ENCODE measurements at regions not wholly inside any gene's neighbourhood (a gene's known extent, or its start where the extent isn't known, plus 50 kb on each side); places are given as distances from the start of the nearest gene placed in this dataset.
A peak's percentile ranks its signal among the peaks of the same experiment; 100 is the strongest.
"Not testable (repeated sequence)": the region's sequence is repeated elsewhere in the genome, so short reads cannot be mapped to it uniquely, and the experiment has no call there.

DNA sequence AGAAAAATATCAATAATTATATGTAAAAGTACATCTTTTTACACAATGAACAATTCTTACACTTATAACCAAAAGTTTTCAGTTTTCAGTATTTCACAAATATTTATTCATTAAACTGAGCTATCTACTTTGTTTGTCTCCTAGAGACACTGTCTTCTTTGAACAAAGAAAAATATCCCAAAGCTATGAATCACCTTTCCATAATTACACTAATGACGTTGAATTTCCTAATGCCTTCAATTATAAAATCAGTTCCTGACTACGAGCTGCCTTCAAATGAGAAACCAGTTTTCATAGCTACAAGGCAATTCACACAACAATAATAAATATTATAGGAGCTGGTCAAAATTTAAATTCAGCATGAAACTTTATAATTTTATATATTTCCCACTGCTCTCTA is 201.8 kb upstream of the BRINP3 start:
- no peak for DNase-seq

DNA sequence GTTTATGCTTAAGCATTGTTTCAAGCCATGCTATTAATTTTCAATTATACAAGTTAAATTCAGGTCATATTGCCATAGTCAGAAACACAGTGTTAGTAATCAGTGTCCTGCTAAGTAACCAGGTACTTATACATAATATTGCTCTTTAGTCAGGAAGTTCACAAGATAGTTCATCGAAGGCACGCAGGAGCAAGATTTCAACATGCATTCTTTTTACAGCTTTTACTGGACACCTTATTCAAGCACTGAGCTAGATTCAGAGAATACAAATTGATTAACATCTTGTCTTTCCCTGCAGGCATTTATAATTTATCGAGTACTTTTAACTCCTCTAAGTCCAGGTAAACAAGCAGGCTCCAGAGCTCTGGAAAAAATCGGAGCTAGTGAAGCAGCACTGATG is 202.3 kb upstream of the BRINP3 start:
- no peak for DNase-seq

DNA sequence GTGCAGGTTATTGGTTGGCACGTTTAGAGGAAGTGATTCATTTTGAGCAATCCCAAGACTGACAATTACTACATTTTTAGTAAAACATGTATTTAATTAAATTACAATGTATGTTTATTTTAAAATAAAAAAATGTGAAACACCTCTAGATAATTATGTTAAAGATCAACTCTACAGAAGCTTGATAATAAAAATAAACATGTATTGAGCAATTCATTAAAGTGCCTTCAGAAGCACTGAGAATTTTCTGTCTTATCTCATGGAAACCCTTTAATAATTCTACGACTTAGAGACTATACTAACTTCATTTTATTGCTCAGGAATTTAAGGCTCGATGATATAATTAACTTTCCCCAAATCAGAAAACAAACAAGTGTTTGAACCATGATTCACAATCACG is 208.0 kb upstream of the BRINP3 start:
- DNase-seq, result no peak

DNA sequence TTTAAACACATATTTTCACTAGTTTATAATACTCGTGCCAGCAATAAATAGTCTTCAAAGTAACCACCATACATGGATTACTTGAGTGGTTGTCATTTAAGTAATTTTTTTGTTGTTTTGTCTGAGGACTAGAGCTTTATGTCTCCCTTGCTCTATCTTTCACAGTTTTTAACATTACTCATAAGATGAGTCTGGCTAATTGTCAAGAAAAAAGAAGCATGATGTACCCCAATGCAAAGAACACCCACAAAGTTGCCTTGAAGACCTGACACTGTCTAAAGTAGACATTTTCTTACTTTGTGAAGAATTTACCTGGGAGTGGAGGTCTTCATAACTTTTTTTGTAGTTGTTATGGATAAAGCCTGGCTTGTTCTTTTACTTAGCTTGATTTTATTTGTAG is 210.4 kb upstream of the BRINP3 start:
- no peak for DNase-seq

DNA sequence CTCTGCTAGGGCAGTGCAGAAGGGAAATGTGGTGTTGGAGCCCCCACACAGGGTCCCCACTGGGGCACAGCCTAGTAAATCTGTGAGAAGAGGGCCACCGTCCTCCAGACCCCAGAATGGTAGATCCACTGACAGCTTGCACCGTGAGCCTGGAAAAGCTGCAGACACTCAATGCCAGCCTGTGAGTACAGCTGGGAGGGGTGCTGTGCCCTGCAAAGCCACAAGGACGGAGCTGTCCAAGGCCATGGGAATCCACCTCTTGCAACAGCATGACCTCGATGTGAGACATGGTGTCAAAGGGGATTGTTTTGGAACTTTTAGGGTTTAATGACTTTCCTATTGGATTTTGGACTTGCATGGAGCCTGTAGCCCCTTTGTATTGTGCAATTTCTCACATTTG is 220.8 kb upstream of the BRINP3 start:
- not testable (repeated sequence) for DNase-seq

DNA sequence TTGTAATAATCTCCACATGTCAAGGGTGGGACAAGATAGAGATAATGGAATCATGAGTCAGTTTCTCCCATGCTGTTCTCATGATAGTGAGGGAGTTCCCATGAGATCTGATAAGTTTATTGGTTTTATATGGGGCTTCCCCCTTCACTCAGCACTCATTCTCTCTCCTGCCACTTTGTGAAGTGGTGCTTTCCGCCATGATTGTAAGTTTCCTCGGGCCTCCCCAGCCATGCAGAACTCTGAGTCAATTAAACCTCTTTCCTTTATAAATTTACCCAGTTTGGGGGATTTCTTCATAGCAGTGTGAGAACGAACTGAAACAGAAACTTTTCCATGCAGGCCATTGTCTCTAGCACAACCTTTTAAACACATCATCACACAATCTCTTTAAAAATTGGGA is 221.5 kb upstream of the BRINP3 start:
- peak; percentile 15 for DNase-seq

DNA sequence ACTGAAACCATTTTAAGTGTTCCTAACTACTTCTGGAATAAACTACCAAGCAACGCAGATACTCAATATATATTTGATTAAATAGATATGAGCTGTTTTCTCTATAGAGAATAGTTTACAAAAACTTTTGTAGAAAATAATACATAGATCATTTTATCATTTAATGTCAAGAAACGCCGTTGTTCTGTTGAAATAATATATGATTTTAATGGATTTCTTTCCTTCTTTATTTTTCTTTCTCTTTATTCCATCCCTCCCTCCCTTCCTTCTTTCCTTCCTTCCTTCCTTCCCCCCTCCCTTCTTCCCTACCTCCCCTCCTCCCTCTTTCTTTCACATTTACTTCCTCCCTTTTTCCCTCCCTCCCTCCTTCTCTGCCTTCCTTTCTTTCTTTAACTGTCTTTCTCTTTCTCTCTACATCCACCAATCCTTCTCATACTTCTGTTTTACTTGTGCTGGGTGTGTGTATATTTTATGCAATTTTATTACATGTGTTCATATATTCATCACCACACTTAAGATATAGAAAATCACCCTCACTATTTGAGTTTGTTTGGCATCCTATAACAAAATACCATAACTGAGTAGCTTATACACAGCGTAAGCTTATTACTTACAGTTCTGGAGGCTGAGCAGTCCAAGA is 230.9 kb upstream of the BRINP3 start:
- DNase-seq, result no peak

DNA sequence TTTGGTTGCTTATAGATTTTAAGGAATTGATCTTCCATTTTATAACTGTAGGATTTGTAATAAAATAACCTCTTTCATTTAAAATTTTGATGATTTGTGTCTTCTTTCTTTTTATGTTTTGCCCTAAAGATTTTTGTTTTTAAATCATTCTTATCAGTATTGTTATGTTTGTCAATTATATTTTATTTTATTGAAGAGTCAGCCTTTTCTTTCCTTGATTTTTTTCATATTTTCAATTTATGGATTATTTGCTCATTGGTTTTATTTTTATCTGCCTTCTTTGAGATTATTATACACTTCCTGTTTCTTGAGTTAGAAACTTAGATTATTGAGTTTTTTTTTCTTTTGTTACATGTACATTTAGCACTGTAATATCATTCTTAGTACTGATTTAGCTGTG is 233.4 kb upstream of the BRINP3 start:
- no peak for DNase-seq

DNA sequence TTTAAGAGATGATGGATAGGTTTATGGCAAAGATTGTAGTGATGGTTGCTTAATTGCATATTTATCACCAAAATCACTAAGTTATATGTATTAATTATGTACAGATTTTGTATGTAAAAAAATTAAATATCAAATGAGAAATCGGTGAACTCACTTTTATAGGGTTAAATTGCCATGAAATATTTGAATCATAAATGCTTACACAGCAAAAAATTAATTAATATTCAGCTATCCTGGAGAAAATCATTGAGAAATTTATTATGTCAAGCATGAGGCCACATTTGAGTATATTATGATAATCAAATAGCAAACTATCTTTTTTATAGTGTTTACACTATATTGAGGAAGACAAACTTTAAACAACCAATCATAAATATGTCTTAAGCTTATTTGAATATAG is 239.4 kb upstream of the BRINP3 start:
- DNase-seq, result no peak

DNA sequence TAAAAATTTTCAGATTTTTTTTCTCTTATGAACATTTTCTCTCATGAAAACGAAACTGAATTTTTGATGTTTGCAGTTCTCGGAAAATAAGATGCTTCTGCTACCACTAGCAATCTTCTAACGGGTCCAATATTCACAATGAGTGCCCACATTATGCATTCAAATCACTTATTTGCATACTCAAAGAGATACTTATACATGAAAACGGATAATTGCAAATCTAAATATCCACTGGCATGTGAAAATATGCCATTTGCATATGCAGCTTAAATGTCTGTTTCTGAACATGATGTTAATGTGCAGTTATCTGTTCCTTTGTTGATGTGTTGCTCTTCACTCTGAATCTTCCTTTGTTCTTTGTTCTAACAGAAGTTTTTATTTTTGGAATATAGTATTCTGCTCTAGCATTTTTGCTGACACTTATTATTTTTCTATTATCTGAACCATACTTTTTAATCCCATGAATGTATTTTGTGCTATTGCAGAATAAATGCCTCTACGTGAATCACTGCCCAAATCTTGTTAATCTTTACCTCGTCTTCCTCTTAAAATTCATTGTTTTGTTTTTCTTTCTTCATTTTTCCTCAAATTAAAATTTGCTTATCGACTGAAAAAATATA is 259.4 kb upstream of the BRINP3 start:
- no peak for DNase-seq

DNA sequence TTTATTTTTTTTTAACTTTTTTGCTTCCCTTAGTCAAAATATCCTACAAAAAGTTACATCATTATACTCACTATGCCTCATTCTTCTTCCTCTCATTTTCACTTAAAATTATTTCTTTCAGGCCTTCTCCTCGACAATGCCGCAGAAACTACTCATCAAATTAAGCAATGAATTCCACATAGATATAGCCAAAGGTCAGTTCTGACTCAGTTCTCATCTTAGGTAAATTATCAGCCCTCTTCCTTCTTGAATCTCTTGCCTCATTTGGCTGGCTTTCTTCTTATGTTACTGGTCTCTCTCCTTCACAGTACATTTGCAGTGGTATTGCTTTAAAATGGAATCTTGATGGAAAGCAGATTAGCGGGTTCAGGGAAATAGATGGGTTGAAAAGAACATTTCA is 260.7 kb upstream of the BRINP3 start:
- no peak for DNase-seq

DNA sequence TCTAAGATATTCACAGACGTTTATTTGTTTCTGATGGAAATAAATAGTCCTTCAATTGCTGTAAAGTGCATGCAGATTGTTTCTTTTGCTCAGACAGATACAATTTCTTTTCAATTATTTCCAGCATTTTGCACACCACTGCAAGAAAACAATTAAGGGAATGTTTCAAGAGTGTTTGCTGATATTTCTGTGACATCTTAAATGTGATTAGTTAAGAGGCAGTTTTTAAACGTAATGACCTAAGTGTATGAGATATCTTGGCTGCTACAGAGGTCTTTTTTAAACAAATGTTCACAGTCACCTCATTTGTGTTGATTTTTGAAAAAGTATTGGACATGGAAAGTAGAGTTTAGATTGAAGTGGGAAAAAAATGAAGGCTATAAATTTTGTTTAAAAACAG is 262.3 kb upstream of the BRINP3 start:
- no peak for DNase-seq

DNA sequence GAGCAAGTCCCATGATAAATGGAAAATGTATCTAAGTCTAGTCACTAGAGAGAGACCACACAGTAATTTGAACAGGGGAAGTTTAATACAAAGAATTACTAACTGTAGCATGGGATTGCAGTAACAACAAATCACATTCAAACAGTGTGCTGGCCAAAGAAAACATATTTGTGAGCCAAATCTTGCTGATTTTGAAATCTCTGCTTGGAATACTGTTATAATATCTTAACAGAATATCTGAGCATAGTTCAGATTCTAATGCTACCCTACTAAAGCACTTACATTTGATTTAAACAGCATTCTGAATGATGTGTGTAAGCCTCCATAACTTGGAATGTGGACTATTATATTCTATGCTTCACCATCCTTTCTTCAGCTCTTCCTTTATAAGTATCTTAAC is 270.0 kb upstream of the BRINP3 start:
- DNase-seq, result no peak

DNA sequence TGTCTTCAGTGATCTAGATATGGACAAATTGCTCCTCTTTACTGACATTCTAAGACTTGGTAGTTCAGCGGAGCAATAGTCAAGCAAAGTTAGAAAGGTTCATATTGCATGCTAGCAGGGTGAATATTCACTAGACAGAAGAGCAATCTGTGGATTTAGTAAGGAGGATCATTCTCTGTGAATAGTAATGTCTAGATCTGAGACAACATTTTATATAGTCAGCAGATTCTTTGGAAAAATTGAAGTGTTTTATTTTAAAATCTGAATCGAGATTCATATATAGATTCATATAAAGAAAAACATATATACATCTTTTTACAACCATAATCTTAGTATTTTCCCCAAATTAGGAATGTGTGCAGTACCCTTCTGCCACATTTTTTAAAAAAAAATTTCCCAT is 274.5 kb upstream of the BRINP3 start:
- no peak for DNase-seq

DNA sequence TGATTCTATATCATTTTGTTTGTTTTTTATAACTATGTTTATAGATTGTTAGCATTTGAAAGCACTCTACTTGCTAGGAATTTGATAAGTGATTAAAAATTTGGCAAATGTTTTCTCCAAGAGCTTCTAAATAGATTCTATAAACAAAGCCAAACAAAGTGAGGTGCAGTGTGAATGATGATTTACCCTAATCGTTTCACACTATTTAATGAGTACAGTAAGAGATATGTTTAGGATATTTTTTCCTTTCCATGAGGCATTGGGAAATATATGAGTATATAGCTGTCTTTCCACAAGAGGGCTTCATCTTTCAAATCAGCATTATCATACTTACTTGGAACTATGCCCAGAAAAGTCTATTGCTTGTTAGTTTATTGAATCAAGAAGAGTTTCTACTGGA is 277.0 kb upstream of the BRINP3 start:
- DNase-seq, result peak; percentile 94

DNA sequence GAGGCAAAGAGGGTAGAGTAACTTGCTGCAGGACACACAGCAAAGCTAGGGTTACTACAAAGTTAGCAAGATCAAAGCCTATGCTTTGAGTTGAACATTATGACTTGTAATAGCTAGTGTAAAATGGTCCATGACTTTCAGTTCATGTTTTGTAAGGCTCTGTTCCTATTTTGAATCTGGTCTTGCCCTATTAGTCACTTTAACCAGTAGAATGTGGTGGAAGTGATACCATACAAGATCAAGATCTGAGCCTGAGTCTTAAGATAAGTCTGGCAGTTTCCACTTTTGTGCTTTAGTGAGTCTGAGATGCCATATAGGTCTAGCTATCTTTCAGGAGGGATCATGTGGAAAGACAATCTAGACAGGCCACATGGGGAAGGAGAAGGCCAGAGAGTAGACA is 282.1 kb upstream of the BRINP3 start:
- peak; percentile 89 for DNase-seq

DNA sequence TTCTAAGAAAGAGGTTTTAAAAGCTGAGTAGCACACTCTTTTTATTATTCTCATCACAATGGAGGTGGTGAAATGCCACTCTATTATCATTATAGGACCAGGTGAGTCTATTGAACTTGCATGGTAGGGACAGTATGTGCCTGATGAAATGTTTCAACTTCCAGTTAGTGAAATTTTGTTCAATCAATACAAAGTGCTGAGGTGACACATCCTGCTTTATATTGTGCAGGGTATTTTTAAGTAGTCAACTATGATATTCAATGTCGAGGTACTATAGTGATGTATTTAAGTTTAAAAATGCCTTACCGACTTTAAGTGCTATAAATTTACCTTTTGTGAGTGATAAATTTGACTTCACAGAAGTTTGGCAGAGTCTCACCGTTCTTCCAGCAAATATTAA is 284.7 kb upstream of the BRINP3 start:
- no peak for DNase-seq

DNA sequence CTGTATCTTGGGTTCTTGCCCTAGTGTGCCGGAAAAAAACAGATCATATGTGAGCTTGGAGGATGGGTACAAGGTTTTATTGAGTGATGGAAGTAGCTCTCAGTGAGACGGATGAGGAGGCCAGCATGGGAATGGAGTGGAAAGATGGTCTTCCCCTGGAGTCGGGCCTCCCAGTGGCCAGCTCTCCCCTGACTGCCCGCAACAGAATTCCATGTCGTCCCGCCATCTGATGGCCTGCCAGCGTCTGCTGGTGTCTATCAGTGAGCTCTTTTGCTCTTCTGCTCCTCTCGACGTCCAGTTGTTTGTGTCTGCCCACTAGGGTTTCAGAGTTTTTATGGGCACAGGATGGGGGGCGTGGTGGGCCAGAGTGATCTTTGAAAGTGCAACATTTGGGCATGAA is 315.2 kb upstream of the BRINP3 start:
- no peak for DNase-seq

DNA sequence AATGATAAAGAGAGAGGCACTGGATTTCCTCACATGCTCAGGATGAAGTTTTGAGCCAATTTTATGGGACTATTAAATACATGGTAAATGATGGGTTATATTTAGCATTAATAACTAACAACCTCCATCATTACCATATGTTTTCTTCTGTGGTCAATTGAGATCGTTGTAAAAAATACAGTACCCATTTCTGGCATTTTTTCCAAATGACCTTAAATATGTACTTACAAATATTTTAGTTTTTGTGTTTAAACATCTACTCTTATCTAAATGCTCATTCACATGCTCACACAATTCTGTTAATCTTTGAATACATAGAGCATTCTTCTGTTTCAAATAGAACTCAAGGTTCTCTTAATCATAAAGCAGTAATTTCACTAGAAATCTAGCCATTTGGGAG is 330.0 kb upstream of the BRINP3 start:
- DNase-seq, result no peak

DNA sequence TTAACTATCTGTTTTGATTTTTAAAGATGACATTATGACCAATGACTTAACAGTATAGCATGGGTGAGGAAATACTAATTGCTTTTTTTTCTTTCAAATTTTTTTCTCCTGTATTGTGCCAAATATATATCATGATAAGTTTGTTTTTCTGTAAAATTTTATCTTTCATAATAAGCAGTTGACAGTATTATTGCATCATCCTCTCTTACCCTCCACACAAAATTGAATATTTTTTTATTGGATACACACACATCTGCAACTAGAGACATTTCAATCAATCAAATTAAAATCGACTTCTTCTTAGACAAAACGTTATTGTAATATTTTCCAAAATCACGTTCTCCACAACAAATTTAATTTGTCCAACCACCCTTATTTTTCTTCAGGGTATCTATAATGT is 330.4 kb upstream of the BRINP3 start:
- peak; percentile 33 for DNase-seq

DNA sequence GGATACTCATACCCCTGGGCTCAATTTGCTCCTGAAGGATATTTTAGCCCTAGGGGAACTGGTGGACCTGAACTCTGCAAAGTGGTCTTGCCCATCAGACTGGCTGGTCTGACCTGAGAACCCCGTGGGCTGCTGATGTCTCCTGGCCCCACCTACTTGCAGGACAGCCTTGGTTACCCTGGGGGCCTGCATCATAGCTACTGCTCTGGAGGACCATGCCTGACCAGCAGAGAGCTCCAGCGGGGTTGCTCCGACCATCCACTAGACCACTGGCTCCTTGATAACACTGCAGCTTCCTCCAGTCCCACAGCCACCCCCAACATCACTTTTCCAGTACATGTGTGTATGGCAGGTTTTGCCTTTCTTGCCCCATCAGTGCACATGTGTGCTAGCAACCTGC is 331.6 kb upstream of the BRINP3 start:
- DNase-seq, result no peak

DNA sequence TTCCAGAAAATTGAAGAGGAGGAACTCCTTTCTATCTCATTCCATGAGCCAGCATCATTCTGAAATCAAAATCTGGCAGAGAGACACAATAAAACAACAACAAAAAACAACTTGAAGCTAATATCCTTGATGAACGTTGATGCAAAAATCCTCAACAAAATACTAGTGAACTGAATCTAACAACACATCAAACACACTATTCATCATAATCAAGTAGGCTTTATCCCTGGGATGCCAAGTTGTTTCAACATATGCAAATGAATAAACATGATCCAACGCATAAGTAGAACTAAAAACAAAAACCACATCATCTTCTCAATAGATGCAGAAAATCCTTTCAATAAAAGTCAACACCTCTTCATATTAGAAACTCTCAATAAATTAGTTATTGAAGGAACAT is 335.3 kb upstream of the BRINP3 start:
- no peak for DNase-seq

DNA sequence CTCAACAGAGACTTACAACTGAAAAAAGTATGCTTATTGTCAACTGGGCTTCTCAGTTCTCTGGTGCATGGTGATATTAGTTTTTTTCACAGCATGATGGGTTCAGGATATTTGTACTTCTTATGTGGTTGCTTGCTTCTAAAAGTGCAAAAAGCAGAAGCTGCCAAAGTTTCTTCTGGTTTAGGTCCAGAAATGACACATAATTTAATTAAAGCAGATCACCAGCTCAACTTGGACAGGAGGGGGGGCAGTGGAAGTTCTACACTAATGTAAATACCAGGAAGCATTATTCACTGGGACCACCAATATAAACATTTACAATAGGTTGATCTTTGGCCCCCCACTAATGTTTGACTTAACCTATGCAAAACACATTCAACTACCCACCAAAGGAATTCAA is 354.8 kb upstream of the BRINP3 start:
- peak; percentile 32 for DNase-seq

DNA sequence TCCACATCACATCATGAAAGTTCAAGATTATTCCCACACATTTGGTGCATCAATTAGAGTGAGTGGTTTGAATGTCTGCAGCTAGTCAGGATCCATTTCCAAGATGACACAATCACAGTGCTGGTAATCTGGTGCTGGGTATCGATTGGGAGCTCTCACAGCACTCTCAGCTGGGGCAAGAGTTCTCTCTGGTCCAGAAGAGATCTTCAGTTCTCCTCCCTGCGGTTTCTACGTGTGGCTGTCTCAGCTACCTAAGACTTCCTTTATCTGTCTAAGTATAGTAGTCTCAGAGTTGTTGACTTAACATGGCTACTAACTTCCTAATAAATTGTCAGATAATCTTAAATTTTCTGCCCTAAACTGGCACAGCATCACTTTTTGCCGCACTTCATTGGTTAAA is 358.0 kb upstream of the BRINP3 start:
- no peak for DNase-seq

DNA sequence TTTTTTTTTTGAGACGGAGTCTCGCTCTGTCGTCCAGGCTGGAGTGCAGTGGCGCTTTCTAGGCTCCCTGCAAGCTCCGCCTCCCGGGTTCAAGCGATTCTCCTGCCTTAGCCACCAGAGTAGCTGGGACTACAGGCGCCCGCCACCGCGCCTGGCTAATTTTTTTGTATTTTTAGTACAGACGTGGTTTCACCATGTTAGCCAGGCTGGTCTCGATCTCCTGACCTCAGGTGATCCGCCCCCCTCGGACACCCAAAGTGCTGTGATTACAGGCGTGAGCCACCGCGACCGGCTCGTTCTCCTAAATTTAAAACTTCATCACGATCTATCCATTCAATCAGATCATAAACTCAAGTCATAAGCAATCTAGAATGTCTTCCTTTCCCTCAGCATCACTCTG is 359.5 kb upstream of the BRINP3 start:
- not testable (repeated sequence) for DNase-seq

Data from OCI-M1 (cell line).